ENCODE measurements at regions not wholly inside any gene's neighbourhood (a gene's known extent, or its start where the extent isn't known, plus 50 kb on each side); places are given as distances from the start of the nearest gene placed in this dataset.

- TF ChIP-seq CTCF (IDR thresholded peaks at IDR 0.05) (no peak), EP300 (IDR thresholded peaks at IDR 0.05) (no peak)
Observed at GRCh38 chr2:11100130-11100529, 55.1 kb upstream of the SLC66A3 start.

Data from ovary (tissue), 3 donors.